NCI-H82 treated with DMSO at 0.1 percent for 48 hours (cell line): ENCODE measurements at regions not wholly inside any gene's neighbourhood (a gene's known extent, or its start where the extent isn't known, plus 50 kb on each side); places are given as distances from the start of the nearest gene placed in this dataset.

Experiments used
- DNase-seq: peaks from one replicate; lab custom pipeline; 2025; ENCODE audit not compliant: unreplicated experiment; lab: John Stamatoyannopoulos, UW

DNA sequence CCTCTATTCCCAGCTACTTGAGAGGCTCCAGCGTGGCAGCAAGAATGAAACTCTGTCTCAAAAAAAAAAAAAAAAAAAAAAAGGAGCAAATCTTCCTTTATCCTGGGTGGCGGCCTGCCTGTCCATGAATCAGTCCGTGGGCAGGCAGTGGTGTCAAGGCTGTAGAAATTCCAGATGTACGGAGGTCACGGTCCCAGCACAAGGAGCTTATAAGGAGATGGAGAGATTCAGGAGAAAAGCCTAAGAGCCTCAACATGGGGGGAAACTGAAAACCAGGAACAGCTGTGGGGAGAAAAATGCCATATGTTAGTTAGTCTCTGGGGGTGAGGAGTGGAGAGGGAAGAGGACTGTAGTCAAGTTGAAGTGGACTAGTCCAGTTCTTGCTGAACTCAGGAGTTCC is 130.5 kb upstream of the CRY1 start:
- peak; percentile 84 for DNase-seq

DNA sequence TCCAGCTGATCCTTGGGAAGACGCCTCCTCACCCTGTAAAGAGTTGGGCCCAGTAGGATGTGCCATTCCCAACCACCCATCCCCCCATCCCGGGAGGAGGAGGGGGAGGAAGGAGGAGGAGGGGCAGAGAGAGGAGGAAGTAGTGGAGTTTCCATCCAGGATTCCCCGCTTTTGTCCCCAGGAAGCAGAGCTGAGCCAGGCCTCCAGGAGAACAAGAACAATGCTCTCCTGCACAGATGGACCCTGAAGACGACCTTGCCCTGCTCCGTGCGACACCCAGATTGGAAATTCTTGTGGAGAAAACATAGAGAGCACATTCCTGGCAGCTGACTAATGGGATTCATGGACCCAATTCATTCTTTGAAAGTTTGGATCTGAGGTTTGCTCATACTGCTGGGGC is 132.3 kb upstream of the CRY1 start:
- no peak for DNase-seq

DNA sequence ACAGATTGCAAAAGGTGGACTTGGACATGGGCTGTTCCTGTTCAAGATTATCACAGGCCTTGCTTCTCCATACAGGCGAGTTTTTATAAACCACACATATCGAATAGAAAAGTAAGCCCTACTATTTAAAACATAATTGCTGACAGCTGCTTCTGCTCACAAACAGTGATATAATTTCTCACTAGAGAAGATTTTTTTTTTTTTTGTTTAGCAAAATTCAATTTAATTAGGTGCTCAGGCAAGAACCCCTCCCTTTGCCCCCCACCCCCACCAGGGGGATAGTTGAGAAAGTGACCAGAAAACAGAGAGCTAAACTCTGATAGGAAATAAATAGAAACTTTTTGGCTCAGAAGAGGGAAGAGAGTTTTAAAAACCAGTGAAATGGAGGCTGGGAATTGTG is 132.8 kb upstream of the CRY1 start:
- no peak for DNase-seq

DNA sequence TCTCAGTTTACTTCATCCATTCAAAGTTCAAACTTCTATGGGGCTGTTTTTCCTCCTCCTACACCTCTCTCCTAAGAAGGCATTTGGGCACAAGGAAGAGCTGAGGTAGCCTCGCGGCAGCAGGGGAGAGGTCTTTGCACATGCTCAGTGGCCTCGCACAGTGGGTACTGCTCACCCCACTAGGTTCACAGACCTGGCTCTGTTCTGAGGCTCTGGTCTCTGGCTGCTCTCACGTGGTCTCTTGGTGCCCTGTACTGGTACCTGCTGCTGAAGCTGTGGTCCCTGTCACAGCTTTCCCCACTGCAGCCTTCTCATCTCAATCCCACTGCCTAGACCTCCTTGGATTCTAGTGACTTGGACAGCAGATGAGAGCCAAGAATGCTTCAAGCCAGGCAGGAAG is 134.7 kb upstream of the CRY1 start:
- DNase-seq: no peak

DNA sequence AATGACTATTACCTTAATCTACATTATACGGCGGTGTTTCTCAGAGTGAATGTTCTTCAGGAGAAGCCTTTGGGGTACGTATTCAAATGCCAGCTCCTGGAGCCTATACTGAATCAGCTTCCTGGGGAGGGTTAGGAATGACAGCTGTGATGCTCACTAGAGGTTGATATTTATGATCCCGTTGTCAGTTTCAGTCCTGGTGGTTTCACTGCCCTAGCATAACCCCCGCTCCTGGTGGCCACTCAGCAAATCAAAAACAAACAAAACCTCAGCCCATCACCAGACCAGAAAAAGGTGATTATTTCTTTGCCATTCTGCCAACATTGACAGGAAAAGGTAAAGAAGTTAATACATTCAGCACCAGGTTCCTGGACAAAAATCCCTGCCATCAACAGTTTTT is 136.5 kb upstream of the CRY1 start:
- no peak for DNase-seq

DNA sequence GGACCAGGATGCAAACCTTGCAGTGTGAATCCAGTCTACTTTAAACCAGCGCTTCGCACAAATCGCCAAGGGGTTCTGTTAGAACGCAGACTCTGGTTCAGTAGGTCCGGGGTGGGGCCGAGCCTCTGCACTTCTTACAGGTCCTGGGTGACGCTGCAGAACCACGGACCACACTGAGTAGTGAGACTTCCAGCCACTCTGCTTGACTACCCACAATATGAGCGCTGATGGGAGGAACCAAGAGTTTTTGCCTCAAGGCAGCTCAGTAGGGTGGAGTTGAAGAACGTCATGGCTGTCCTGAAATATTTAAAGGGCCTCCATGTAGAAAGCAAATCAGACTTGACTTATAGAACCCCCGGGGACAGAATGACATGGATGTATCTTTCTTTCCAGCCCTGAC is 138.0 kb upstream of the CRY1 start:
- DNase-seq: no peak

DNA sequence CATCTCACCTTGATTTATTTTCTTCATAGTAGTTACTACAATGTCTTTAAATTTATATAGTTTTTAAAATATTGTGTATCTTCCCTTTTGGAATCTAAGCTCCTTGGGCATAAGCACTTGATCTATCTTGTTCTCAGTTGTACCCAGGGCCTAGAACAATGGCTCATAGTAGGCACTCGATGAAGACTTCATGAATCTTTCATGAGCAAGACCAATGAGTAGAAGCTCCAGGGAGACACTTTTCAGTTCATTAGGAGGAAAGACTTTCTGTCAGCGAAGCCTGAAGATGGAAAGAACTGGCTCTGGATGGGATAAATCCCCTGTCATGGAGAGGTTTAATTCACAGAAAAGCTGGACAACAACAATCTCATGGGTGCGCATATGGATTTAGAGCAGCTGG is 140.2 kb upstream of the CRY1 start:
- DNase-seq: no peak

DNA sequence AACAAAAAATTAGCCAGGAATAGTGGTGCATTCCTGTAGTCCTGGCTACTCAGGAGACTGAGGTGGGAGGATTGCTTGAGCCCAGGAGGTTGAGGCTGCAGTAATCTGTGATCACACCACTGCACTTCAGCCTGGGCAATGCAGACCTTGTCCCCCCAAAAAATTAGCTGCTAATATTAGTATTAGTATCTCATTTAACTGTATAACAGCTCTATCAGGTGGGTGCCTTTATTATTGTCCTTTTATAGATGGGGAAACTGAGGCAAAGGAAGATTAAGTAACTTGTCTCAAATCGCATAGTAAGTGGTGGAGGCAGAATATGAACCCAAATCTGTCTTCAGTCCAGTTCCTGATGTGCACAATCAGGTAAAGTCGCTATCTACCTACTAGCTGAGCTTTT is 142.3 kb upstream of the CRY1 start:
- DNase-seq: no peak

DNA sequence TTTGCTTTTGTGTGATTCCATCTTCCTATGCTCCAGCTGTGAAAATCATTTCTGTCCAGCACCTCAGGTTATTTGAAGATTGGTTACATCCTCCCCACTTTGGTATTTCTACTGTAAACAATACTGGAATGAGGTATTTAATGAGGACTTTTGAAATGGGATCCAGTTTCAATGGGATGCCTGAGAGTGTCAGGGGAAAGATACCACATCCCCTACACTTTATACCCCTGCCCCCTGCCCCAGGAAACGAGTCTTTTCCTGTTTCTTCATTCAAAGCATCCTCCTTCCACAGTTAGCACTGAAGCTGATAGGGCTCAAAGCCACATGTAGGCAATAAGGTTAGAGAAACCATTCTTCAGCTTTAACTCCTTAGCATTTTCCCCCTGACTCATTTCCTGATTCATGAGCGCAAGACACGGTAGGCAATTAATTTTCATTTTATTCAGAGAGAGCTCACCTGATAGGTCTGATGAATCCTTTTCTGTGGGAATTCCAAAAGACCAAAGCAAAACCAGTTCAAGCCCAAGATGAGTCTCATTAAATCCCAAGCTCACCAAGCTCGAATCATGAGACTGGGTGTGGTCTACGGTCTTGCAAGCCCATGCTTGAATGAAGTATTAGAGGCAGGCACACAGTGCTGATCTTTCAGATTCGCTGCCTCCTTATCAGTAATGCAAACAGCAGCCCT is 143.6 kb upstream of the CRY1 start:
- DNase-seq: no peak

DNA sequence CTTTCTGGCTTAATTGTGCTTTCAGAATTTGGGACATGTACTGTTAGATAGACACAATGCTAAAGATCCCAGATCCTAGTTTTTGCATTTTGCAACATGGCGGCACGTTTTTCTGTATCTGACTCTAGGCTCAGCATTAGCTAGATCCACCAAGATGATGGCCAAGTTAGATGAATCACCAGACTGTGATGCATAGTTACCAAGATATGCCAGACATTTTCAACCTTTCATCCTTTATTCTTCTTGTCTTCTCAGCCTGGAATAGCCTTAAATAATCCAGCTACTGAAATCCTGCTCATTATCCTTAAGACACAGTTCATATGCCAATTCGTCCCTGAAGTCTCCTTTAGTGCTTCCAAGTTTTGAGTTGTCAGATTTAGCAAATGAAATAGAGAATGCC is 144.9 kb upstream of the CRY1 start:
- DNase-seq: no peak

DNA sequence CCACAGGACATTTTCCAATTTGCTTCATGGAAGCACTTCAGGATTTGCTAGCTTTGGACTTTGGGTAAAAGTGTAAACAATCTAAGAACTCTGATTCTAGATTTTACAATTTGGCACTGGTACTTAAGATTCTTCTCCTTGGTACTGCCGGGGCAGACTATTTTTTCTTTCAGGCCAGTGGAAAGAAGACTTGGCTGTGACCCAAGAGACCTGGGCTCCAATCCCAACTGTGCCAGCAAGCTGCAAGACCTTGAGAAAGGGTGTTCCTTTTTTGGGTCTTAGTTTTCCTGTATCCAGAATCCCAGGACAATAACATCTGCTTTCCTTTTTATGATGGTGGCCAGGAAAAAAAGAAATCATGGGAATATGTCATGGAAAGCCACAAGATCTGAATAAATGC is 148.1 kb upstream of the CRY1 start:
- no peak for DNase-seq

DNA sequence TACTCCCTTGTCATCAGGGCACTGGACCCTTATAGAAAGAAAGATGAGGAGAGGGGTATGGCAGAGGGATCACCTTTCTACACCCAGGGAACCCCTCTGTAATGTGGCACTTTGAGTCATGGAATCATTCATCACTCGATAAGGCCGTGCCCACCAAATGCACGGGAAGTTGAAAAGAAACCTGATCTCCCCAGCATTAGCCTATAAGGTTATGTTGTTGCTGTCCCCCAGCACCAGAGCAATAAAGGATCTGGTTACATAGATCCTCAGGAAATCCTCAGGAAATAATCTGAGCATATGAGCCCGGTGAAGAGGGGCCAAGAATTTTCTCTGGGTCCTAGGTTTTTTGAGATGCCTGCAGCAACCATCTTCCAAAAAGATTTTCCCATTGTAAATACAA is 148.8 kb upstream of the CRY1 start:
- no peak for DNase-seq

DNA sequence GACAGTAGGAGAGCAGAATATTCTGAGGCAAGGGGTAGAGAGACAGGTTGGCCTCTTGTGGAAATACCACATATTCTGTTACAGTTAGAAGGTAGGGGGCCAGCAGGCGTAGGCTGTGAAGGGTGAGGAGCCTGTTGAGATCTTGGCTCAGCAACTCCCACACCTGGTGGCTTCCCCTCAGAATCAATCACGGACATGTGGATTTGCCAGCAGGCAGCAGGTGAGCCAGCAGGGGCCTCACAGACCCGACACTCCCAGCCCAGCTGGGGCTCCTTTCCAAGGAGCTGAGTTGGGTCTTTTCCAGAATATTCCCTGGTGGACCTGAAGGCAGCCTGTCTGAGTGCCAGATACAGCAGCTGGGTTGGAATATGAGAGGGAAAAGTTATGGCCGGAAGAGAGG is 150.0 kb upstream of the CRY1 start:
- no peak for DNase-seq

DNA sequence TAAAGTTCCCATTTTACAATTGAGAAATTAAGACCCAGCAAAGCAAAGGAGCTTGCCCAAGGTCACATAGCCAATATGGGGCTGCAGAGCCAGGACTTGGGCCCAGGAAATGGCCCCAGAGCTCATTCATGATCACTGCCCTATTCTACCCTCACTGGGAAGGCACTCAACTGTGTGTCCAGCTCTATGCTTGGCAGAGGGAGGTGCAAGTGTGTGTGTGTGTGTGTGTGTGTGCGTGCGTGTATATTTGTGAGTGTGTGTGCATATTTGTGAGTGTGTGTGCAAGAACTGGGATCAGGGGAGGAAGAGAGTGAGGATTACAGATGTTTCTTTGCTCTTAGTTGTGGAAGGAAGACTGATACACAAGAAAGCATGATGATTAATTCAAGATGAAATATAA is 151.2 kb upstream of the CRY1 start:
- no peak for DNase-seq

DNA sequence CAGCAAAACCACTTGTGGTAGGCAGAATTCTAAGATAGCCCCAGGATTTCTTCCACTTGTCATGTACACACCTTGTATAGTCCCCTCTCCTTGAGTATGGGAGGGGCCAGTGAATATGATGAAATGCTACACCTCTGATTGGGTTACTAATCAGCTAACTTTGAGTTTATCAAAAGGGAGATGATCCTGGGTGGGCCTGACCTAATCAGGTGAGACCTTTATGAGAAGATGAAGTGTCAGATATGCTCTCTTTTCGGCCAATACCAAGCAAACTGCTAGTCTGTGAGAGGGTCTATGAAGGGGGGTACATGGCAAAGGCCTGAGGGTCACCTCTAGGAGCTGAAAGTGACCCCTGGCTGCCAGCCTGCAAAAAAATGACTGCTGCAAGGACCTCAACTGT is 154.3 kb upstream of the CRY1 start:
- DNase-seq: no peak

DNA sequence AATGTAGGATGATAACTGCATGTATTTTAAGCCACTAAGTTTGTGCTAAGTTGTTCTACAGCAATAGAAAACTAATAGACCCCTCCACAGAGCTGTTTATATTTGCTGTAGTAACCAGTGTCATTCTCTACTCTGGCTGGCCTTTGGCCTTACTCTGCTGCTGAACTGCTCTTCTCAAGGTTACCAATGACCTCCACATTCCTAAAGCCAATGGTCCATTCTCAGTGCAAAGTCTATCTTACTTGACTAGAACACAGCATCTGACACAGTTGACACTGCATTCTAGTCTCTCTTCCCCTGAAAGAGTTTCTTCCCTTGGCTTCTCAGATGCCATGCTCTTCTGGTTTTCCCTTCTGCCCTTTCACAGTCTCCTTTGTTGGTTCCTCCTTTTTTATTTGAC is 154.8 kb upstream of the CRY1 start:
- DNase-seq: no peak

DNA sequence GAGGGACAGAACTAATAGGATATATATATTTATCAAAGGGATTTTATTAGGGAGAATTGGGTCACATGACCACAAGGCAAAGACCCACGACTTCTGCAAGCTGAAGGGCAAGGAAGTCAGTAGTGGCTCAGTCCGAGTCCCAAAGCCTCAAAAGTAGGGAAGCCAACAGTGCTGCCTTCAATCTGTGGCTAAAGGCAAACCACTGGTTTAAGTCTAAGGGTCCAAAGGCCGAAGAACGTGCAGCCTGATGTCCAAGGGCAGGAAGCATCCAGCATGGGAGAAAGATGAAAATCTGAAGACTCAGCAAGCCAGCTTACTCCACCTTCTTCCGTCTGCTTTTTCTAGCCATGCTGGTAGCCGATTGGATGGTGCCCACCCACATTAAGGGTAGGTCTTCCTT is 157.9 kb upstream of the CRY1 start:
- no peak for DNase-seq

DNA sequence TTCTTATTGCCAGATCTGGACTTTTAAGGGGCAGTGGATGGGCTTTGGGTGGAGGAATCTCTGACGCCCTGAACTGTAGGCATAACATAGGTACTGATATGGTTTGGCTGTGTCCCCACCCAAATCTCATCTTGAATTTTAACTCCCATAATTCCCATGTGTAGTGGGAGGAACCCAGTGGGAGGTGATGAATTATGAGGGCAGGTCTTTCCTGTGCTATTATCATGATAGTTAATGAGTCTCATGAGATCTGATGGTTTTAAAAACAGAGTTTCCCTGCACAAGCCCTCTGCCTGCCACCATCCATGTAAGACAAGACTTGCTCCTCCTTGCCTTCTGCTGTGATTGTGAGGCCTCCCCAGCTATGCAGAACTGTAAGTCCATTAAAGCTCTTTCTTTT is 160.0 kb upstream of the CRY1 start:
- DNase-seq: no peak

DNA sequence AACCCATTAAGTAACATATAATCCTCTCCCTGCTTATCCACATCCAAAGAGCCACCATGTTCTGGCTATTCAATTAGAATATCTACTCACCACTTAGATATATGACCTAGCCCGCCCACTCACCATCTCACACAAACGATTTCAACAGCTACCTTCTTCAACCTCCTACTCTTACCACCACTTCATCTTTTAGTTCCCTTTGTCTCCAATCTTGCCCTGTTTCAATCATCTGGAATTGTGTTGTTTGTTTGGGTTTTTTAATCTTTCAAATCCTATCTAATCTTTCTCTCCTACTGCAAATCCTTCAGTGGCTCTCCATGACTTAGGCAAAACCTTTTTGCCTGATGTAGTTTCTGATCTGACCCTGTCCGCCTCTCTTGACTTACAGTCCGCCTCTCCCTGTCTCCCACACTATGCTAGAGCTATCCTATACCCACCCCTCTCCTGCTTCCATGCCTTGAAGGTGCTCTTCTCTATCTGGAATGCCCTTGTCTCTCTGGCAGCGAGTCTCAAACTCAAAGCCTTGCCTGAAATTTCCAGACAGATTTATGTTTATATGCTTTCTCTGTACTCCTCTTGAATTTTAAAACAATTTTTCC is 161.0 kb upstream of the CRY1 start:
- DNase-seq: peak; percentile 78

DNA sequence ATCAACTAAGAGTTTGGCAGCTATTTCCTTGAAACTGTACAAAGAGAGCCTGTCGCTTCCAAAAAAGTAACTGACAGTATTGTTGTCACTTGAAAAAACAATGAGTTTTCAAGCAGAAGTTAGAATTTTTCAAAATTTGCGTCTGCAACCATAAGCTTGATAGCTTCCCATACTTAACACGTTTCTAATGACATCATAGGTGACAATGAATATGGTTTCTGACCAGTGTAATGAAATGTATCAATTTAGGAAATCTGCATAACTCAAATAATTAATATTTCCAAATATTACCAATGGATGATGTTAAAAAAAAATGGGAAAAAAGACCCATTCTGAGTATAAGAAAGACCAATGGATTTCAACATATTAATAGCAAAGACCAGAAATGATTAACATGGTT is 165.4 kb upstream of the CRY1 start:
- no peak for DNase-seq

DNA sequence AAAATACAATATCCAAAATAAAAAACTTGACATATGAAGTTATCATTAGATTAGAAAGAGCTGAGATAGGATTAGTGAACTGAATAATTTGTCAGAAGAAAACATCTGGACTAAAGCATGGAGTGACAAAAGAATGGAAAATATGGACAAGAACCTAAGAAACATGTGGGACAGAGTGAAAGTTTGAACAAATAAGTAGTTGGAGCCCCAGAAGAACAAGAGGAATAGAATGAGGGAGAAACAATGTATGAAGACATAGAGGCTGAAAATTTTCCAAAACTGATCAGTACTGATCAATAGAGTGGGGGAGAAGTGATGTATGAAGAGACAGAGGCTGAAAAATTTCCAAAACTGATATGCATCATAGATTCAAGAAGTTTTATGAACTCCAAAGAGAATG is 170.6 kb upstream of the CRY1 start:
- no peak for DNase-seq

DNA sequence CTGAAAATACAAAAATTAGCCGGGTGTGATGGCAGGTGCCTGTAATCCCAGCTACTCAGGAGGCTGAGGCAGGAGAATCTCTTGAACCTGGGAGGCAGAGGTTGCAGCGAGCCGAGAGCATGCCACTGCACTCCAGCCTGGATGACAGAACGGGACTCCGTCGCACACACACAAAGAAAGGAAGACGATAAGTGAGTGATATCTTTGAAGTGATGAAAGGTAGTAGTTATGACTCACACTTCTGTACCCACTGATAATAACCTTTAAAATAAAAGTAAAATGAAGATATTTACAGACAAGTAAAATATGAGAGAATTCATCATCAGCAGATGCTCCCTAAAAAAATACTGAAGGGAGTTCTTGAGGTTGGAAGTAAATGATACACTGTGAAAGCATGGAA is 171.3 kb upstream of the CRY1 start:
- no peak for DNase-seq

DNA sequence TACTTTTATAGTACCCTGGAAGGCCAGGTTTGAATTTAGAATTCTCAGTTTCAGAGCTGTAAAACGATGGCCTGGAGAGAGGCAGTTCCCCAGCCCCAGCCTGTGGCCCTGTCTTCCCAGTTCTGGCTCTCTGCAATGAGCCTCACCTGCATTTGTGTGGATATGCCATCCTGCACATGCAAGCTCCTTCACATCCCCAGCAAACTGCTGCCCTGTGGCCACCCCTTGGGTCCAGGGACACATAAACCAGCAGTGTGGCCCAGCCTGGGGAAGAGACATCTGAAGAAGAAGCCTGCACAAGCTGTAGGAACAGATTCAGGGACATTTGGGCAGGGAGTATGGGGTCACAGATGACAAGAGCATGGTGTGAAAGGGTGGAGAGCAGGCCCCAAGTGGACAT is 174.3 kb upstream of the CRY1 start:
- DNase-seq: no peak
